Right renal pelvis (tissue), 4 donors: ENCODE measurements at regions not wholly inside any gene's neighbourhood (a gene's known extent, or its start where the extent isn't known, plus 50 kb on each side); places are given as distances from the start of the nearest gene placed in this dataset.

Experiments used
- DNase-seq, 4 donors: peaks; one replicate each; pipeline ENCODE4 v3.0.0-alpha.2; 2013; ENCODE audit warnings: low read depth in 4 of 4, low spot score in 3 of 4, missing footprints in 1 of 4

DNA sequence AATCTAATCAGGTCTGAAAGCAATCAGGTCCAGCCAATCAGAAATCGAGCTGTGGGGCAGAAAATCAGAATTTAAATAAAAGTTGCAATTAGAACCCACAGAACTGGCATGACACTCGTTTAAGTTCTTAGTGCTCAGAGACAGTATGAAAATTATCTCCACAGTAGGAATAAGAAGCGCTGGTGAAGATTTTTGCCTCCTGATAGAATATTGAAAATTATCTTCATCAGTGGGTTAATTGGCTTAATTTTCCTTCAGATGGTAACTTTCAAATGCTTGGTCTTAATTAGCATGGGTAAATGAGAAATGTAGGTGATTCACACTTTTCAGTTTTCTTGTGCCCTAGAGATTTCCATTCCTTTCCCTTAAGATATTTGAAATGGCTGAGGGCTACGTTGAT, 109.1 kb upstream of the MDFIC2 start:
- DNase-seq: no peak

- no peak for DNase-seq
These were observed 96.6 kb upstream of the MDFIC2 start for GRCh38 chr3:70409018-70409417.

DNA sequence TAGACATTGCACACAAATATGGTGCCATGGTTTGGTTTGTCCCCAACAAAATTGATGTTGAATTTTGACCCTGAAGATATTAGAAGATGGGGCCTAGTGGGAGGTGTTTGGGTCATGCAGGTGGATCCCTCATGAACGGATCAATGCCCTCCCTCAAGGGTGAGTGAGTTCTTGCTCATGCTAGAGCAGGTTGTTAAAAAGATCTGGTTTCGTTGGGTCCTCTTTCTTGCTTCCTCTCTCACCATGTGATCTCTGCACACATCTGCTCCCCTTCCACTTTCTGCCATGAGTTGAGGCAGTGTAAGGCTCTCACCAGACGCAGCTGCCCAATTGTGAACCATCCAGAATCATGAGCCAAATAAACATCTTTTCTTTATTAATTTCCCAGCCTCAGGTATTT, 87.8 kb upstream of the MDFIC2 start:
- no peak for DNase-seq

GRCh38 chr3:70393881-70394612, 81.6 kb upstream of the MDFIC2 start:
- no peak for DNase-seq

DNA sequence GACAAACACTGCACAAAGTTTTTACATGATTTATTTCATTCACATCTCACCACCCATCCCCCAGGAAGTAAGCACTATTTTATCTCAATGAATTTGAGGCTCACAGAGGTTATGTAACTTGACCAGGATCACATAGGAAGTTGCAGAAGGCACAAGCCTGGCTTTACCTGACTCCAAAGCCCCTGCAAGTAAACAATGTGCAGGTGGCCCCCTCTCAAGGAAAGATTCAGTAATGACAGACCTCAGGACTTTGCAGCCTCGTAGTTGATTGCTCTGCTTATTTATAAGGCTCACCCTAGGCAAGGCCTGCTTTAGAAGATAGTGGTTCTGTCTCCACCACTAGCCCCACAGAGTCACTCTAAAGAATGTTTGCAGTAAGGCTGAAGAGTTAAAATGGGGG, 79.8 kb upstream of the MDFIC2 start:
- DNase-seq: no peak

DNA sequence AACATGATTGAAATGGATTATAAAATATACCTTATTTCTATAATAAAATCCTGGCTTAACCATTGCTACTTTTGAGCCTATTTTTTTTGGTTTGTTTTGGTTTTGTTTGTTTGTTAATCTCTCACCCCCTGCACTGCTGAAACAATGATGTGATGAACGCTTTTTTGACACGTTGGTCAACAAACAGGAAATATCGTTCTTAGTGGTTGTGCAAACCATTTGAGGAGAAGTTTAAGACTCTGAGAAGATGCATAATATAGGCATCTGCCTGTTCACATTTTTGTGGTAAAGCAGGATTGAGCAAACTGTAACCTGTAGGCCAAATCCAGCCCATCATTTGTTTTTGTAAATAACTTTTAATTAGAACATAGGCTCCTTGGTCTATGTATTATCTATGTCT, 75.5 kb upstream of the MDFIC2 start:
- DNase-seq: no peak

DNA sequence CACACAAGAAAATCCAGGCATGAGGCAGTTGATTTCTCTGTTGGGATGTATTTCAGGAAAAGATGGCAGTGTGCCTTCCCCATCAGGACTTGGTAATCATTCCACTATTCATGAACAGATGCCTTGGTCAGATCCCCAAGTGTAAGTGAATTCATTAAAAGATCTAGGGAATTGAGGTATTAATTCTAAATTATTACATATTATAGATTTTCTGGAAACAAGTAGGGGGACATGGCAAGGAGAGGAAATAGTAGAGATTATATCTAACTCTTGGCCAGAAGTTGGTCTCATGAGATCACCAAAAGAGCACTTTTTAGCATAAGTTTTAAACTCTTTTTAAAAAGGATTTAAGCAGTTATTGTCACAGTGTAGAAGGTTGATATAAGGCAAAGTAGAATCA, 74.4 kb upstream of the MDFIC2 start:
- no peak for DNase-seq

DNA sequence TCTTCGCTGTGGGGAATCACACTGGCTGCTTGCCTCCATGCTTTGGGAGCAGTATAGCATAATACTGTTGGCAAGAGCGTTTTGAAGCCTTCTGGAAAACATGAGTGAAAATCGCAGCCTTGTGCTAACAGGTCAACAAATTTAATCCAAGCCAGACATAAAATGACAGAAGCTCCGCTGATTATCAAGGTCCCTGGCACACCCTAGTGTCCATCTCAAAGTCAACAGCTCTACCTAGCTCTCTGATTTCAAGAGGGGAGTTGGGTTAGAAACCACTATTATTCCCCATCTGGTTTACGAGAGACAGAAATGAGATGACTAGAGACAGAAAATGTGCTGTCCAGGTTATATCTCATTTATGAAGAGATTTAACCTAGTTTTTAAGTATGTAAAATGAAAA, 73.6 kb upstream of the MDFIC2 start:
- DNase-seq: no peak

GRCh38 chr3:70383360-70383831, 71.0 kb upstream of the MDFIC2 start:
- no peak for DNase-seq

GRCh38 chr3:70374179-70374578, 61.7 kb upstream of the MDFIC2 start:
- DNase-seq: no peak
